ENCODE measurements at regions not wholly inside any gene's neighbourhood (a gene's known extent, or its start where the extent isn't known, plus 50 kb on each side); places are given as distances from the start of the nearest gene placed in this dataset.
A peak's percentile ranks its signal among the peaks of the same experiment; 100 is the strongest.

- DNase-seq: no peak
- Histone ChIP-seq H2BK5ac (ENCODE audit: low read length) (no peak overlapping the region), H3K18ac (ENCODE audit: low read length) (no peak overlapping the region), H4K8ac (ENCODE audit: low read depth, low read length) (no peak overlapping the region), H3K36me3 (ENCODE audit: control insufficient read depth, insufficient read depth, low read length) (no peaks in the 10 kb centered on the region), H3K23ac (ENCODE audit: low read length) (no peak overlapping the region), H2AK5ac (ENCODE audit: low read length) (no peak overlapping the region), H3K27me3 (ENCODE audit: insufficient read depth, low read length, poor library complexity) (no peaks in the 10 kb centered on the region), H3K4me3 (ENCODE audit: low read length) (no peak overlapping the region), H3K79me2 (ENCODE audit: control insufficient read depth, insufficient read depth, low read length) (no peaks in the 10 kb centered on the region), H3K4me1 (ENCODE audit: control insufficient read depth, low read depth, low read length) (no peaks in the 10 kb centered on the region), H3K56ac (ENCODE audit: low read length) (no peak overlapping the region), H2BK15ac (replicated peaks; ENCODE audit: low read depth) (no peak overlapping the region), H3K4ac (ENCODE audit: low read depth, low read length) (no peak overlapping the region), H3K4me2 (ENCODE audit: low read length) (no peak overlapping the region), H4K5ac (ENCODE audit: low read length) (no peak overlapping the region), H2BK120ac (ENCODE audit: low read depth, low read length) (no peak overlapping the region), H3K79me1 (ENCODE audit: low read length) (no peaks in the 10 kb centered on the region), H3K9ac (ENCODE audit: low read length) (no peak overlapping the region), H3K27ac (ENCODE audit: low read depth, low read length) (no peak overlapping the region)
- no CpG with 5 or more reads among the region's 12 CpGs for WGBS (ENCODE audit: extremely low coverage, insufficient coverage, low lambda C conversion rate)
Measured at GRCh38 chr22:19629331-19629719, 85.0 kb upstream of the SEPTIN5 start.

- no peaks in the 10 kb centered on the region for H3K4me1 ChIP-seq (ENCODE audit: control insufficient read depth, low read depth, low read length)
- no peak overlapping the region for H4K5ac ChIP-seq (ENCODE audit: low read length)
Measured at GRCh38 chr22:19629720-19630419, 84.4 kb upstream of the SEPTIN5 start.

GRCh38 chr22:19630614-19631013 lies 83.7 kb upstream of the SEPTIN5 start:
- no CpG with 5 or more reads among the region's 5 CpGs for WGBS (ENCODE audit: extremely low coverage, insufficient coverage, low lambda C conversion rate)
- Histone ChIP-seq H2AK5ac (ENCODE audit: low read length) (no peak overlapping the region), H2BK120ac (ENCODE audit: low read depth, low read length) (no peak overlapping the region), H3K4me2 (ENCODE audit: low read length) (no peak overlapping the region), H3K23ac (ENCODE audit: low read length) (no peak overlapping the region), H4K8ac (ENCODE audit: low read depth, low read length) (no peak overlapping the region), H3K4me3 (ENCODE audit: low read length) (no peak overlapping the region), H2BK15ac (replicated peaks; ENCODE audit: low read depth) (no peak overlapping the region), H3K79me1 (ENCODE audit: low read length) (no peaks in the 10 kb centered on the region), H3K4ac (ENCODE audit: low read depth, low read length) (no peak overlapping the region), H3K79me2 (ENCODE audit: control insufficient read depth, insufficient read depth, low read length) (no peaks in the 10 kb centered on the region), H3K9ac (ENCODE audit: low read length) (no peak overlapping the region), H3K4me1 (ENCODE audit: control insufficient read depth, low read depth, low read length) (no peaks in the 10 kb centered on the region), H4K5ac (ENCODE audit: low read length) (no peak overlapping the region), H3K36me3 (ENCODE audit: control insufficient read depth, insufficient read depth, low read length) (no peaks in the 10 kb centered on the region), H3K27me3 (ENCODE audit: insufficient read depth, low read length, poor library complexity) (no peaks in the 10 kb centered on the region), H3K18ac (ENCODE audit: low read length) (no peak overlapping the region), H3K27ac (ENCODE audit: low read depth, low read length) (no peak overlapping the region), H2BK5ac (ENCODE audit: low read length) (no peak overlapping the region), H3K56ac (ENCODE audit: low read length) (no peak overlapping the region)
- no peak for DNase-seq

More at GRCh38 chr22:19629720-19630419, 84.4 kb upstream of the SEPTIN5 start:
- no peak overlapping the region for H2BK5ac ChIP-seq (ENCODE audit: low read length)
- H3K4ac ChIP-seq (ENCODE audit: low read depth, low read length): no peak overlapping the region
- H4K8ac ChIP-seq (ENCODE audit: low read depth, low read length): no peak overlapping the region
- no peak overlapping the region for H2BK15ac ChIP-seq (replicated peaks; ENCODE audit: low read depth)
- no peak overlapping the region for H2AK5ac ChIP-seq (ENCODE audit: low read length)
- no peaks in the 10 kb centered on the region for H3K36me3 ChIP-seq (ENCODE audit: control insufficient read depth, insufficient read depth, low read length)
- no peak overlapping the region for H3K23ac ChIP-seq (ENCODE audit: low read length)
- H3K9ac ChIP-seq (ENCODE audit: low read length): no peak overlapping the region
- H3K4me3 ChIP-seq (ENCODE audit: low read length): no peak overlapping the region
- H3K27me3 ChIP-seq (ENCODE audit: insufficient read depth, low read length, poor library complexity): no peaks in the 10 kb centered on the region
- no peaks in the 10 kb centered on the region for H3K79me1 ChIP-seq (ENCODE audit: low read length)
- H2BK120ac ChIP-seq (ENCODE audit: low read depth, low read length): no peak overlapping the region
- no CpG with 5 or more reads among the region's 13 CpGs for WGBS (ENCODE audit: extremely low coverage, insufficient coverage, low lambda C conversion rate)
- H3K4me2 ChIP-seq (ENCODE audit: low read length): no peak overlapping the region
- no peak overlapping the region for H3K18ac ChIP-seq (ENCODE audit: low read length)
- H3K27ac ChIP-seq (ENCODE audit: low read depth, low read length): no peak overlapping the region
- H3K56ac ChIP-seq (ENCODE audit: low read length): no peak overlapping the region
- no peaks in the 10 kb centered on the region for H3K79me2 ChIP-seq (ENCODE audit: control insufficient read depth, insufficient read depth, low read length)
- peak; percentile 79 for DNase-seq

GRCh38 chr22:19631899-19632667 lies 82.2 kb upstream of the SEPTIN5 start:
- H2BK15ac ChIP-seq (replicated peaks; ENCODE audit: low read depth): no peak overlapping the region
- no peak overlapping the region for H2AK5ac ChIP-seq (ENCODE audit: low read length)
- H3K4me2 ChIP-seq (ENCODE audit: low read length): no peak overlapping the region
- no peaks in the 10 kb centered on the region for H3K27me3 ChIP-seq (ENCODE audit: insufficient read depth, low read length, poor library complexity)
- DNase-seq: peak; percentile 71
- H3K18ac ChIP-seq (ENCODE audit: low read length): no peak overlapping the region
- H3K4me3 ChIP-seq (ENCODE audit: low read length): no peak overlapping the region
- no peaks in the 10 kb centered on the region for H3K4me1 ChIP-seq (ENCODE audit: control insufficient read depth, low read depth, low read length)
- H4K8ac ChIP-seq (ENCODE audit: low read depth, low read length): no peak overlapping the region
- H3K56ac ChIP-seq (ENCODE audit: low read length): no peak overlapping the region
- no peak overlapping the region for H2BK120ac ChIP-seq (ENCODE audit: low read depth, low read length)
- H4K5ac ChIP-seq (ENCODE audit: low read length): no peak overlapping the region
- H3K36me3 ChIP-seq (ENCODE audit: control insufficient read depth, insufficient read depth, low read length): no peaks in the 10 kb centered on the region
- H3K23ac ChIP-seq (ENCODE audit: low read length): no peak overlapping the region
- no peak overlapping the region for H3K9ac ChIP-seq (ENCODE audit: low read length)
- H3K79me2 ChIP-seq (ENCODE audit: control insufficient read depth, insufficient read depth, low read length): no peaks in the 10 kb centered on the region
- no CpG with 5 or more reads among the region's 19 CpGs for WGBS (ENCODE audit: extremely low coverage, insufficient coverage, low lambda C conversion rate)
- H2BK5ac ChIP-seq (ENCODE audit: low read length): no peak overlapping the region
- H3K27ac ChIP-seq (ENCODE audit: low read depth, low read length): no peak overlapping the region
- no peaks in the 10 kb centered on the region for H3K79me1 ChIP-seq (ENCODE audit: low read length)
- no peak overlapping the region for H3K4ac ChIP-seq (ENCODE audit: low read depth, low read length)

- Histone ChIP-seq H2BK5ac (ENCODE audit: low read length) (no peak overlapping the region), H3K4me1 (ENCODE audit: control insufficient read depth, low read depth, low read length) (no peaks in the 10 kb centered on the region), H3K27ac (ENCODE audit: low read depth, low read length) (no peak overlapping the region), H2BK15ac (replicated peaks; ENCODE audit: low read depth) (no peak overlapping the region), H3K4me2 (ENCODE audit: low read length) (no peak overlapping the region), H3K56ac (ENCODE audit: low read length) (no peak overlapping the region), H2BK120ac (ENCODE audit: low read depth, low read length) (no peak overlapping the region), H3K4me3 (ENCODE audit: low read length) (no peak overlapping the region), H2AK5ac (ENCODE audit: low read length) (no peak overlapping the region), H4K5ac (ENCODE audit: low read length) (no peak overlapping the region), H3K18ac (ENCODE audit: low read length) (no peak overlapping the region), H3K79me2 (ENCODE audit: control insufficient read depth, insufficient read depth, low read length) (no peaks in the 10 kb centered on the region), H3K27me3 (ENCODE audit: insufficient read depth, low read length, poor library complexity) (no peaks in the 10 kb centered on the region), H3K23ac (ENCODE audit: low read length) (no peak overlapping the region), H3K9ac (ENCODE audit: low read length) (no peak overlapping the region), H3K36me3 (ENCODE audit: control insufficient read depth, insufficient read depth, low read length) (no peaks in the 10 kb centered on the region), H3K79me1 (ENCODE audit: low read length) (no peaks in the 10 kb centered on the region), H3K4ac (ENCODE audit: low read depth, low read length) (no peak overlapping the region), H4K8ac (ENCODE audit: low read depth, low read length) (no peak overlapping the region)
- WGBS (ENCODE audit: extremely low coverage, insufficient coverage, low lambda C conversion rate): no CpG with 5 or more reads among the region's 17 CpGs
- DNase-seq: peak; percentile 26
Measured at GRCh38 chr22:19632668-19633148, 81.6 kb upstream of the SEPTIN5 start.

All from mesendoderm (in vitro differentiated cells).